ENCODE measurements at regions not wholly inside any gene's neighbourhood (a gene's known extent, or its start where the extent isn't known, plus 50 kb on each side); places are given as distances from the start of the nearest gene placed in this dataset.

GRCh38 chr20:24304291-24304690 is 165.1 kb upstream of the SYNDIG1 start:
- TF ChIP-seq ZNF280A (IDR thresholded peaks at IDR 0.05; ENCODE audit: low read depth, partially characterized antibody) (no peak), HNRNPL (IDR thresholded peaks at IDR 0.05; ENCODE audit: low read depth, low read length) (no peak), ZNF589 (CRISPR knock-in tag; IDR thresholded peaks at IDR 0.05; ENCODE audit: low read depth) (no peak), MTF1 (CRISPR knock-in tag; IDR thresholded peaks at IDR 0.05; ENCODE audit: borderline replicate concordance) (no peak), ETV5 (CRISPR knock-in tag; IDR thresholded peaks at IDR 0.05; ENCODE audit: low read depth) (no peak), SPI1 (IDR thresholded peaks at IDR 0.05; ENCODE audit: borderline replicate concordance, low read depth, low read length) (no peak), POLR2A (conservative IDR thresholded peaks at IDR 0.05) (no peak), BACH1 (tag; IDR thresholded peaks at IDR 0.05) (no peak), ZNF830 (CRISPR knock-in tag; IDR thresholded peaks at IDR 0.05) (no peak), GTF3C2 (IDR thresholded peaks at IDR 0.05; ENCODE audit: borderline replicate concordance, extremely low read depth, insufficient read length) (no peak), JUND (IDR thresholded peaks at IDR 0.05; ENCODE audit: borderline replicate concordance, low read depth, low read length) (no peak), JUND (tag; IDR thresholded peaks at IDR 0.05; ENCODE audit: borderline replicate concordance, low read depth, low read length) (no peak)

Data from K562 (cell line).